Right atrium auricular region (tissue), 2 donors: ENCODE measurements at regions not wholly inside any gene's neighbourhood (a gene's known extent, or its start where the extent isn't known, plus 50 kb on each side); places are given as distances from the start of the nearest gene placed in this dataset.

Experiments used
- DNase-seq: peaks from one replicate; pipeline ENCODE4 v3.0.0-alpha.2; 2019; ENCODE audit warnings: low spot score
- H3K27ac ChIP-seq, 2 donors: fragments of 200-600 bp; sonication (generic); 1 replicate in 1 of 2; 2 replicates in 1 of 2; pipeline ENCODE4 v1.5.1; 2016 to 2019
- H3K27me3 ChIP-seq, 2 donors: fragments of 200-600 bp; sonication (generic); one replicate each; pipeline versions ENCODE4 v1.5.1 to v1.6.0; 2017 to 2019
- H3K36me3 ChIP-seq: fragments of 200-600 bp; sonication (generic); one replicate; pipeline ENCODE4 v1.5.1; 2016
- H3K4me1 ChIP-seq, 2 donors: fragments of 200-600 bp; sonication (generic); one replicate each; pipeline versions ENCODE4 v1.5.1 to v1.6.0; 2017 to 2019
- H3K4me3 ChIP-seq, 2 donors: fragments of 200-600 bp; sonication (generic); 1 replicate in 1 of 2; 2 replicates in 1 of 2; pipeline ENCODE4 v1.5.1; 2017 to 2019; ENCODE audit warnings: mild to moderate bottlenecking in 1 of 2, moderate library complexity in 1 of 2
- H3K9me3 ChIP-seq, 2 donors: fragments of 200-600 bp; sonication (generic); one replicate each; pipeline ENCODE4 v1.5.1; 2019
- TF ChIP-seq, protein P1 (sequence below), 2 donors: fragments of 200-600 bp; sonication (generic); IDR thresholded peaks; one replicate each; pipeline ENCODE4 v1.5.1; 2019; ENCODE audit warnings: antibody characterized with exemption in 2 of 2

DNA sequence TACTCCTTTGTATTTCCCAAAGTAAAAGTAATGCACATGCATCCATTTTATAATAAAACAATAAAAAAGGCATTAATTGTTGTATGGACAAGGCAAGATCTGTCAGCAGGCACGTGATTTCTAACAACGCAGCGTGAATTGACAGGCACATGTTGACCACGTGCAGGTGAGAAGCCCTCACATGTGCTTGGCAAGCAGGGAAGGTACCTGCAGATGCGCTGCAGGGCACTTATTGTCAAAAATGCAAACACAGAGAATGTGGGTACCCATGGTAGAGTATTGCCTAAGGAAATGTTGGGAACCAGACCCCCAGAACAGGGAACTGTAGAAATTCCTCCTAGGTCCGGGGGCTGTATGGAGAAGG, 515.0 kb upstream of the HS6ST1 start:
- TF ChIP-seq, protein P1, sequence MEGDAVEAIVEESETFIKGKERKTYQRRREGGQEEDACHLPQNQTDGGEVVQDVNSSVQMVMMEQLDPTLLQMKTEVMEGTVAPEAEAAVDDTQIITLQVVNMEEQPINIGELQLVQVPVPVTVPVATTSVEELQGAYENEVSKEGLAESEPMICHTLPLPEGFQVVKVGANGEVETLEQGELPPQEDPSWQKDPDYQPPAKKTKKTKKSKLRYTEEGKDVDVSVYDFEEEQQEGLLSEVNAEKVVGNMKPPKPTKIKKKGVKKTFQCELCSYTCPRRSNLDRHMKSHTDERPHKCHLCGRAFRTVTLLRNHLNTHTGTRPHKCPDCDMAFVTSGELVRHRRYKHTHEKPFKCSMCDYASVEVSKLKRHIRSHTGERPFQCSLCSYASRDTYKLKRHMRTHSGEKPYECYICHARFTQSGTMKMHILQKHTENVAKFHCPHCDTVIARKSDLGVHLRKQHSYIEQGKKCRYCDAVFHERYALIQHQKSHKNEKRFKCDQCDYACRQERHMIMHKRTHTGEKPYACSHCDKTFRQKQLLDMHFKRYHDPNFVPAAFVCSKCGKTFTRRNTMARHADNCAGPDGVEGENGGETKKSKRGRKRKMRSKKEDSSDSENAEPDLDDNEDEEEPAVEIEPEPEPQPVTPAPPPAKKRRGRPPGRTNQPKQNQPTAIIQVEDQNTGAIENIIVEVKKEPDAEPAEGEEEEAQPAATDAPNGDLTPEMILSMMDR (IDR thresholded peaks at IDR 0.05): no peak
- DNase-seq: no peak

DNA sequence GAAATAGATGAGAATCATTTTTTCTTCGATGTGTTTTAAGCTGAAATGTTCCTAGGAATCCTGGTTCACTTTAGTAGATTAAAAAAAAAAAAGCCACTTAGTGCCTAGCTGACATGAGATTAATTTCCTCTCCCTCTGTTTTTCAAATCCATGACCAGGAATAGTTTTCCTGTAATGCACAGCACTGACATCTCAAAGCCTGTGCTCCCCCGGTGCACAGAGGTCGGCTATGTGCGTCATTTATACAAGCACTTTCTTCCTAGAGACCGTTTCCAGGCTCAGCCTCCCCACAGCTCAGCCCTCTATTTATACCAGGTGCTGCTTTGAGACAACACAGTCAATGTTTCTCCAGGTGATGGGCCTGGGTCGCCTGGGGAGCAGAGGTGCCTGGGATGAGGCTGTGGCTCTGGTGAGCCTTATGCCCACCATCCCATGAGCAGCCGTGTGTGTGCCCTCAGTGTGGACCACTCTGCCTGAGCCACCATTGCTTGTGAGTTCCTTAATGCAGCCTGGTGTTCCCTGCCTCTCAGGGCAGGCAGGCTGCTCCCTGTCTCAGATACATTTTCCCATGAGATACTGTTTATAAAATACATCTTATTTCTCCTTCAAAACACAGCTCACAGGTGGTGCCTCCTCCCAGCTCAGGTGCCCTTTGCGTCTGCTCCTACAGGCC, 515.7 kb upstream of the HS6ST1 start:
- Histone ChIP-seq H3K4me3 (no peak overlapping the region), H3K27ac (no peak overlapping the region), H3K27me3 (no peaks in the 10 kb centered on the region), H3K9me3 (no peaks in the 10 kb centered on the region), H3K4me1 (no peaks in the 10 kb centered on the region), H3K36me3 (no peaks in the 10 kb centered on the region)
- TF ChIP-seq, protein P1 (IDR thresholded peaks at IDR 0.05): no peak
- DNase-seq: no peak

More for the DNA sequence above, 515.0 kb upstream of the HS6ST1 start:
- no peaks in the 10 kb centered on the region for H3K36me3 ChIP-seq
- H3K4me1 ChIP-seq: no peaks in the 10 kb centered on the region
- no peaks in the 10 kb centered on the region for H3K9me3 ChIP-seq
- no peak overlapping the region for H3K4me3 ChIP-seq
- H3K27ac ChIP-seq: no peak overlapping the region
- no peaks in the 10 kb centered on the region for H3K27me3 ChIP-seq

DNA sequence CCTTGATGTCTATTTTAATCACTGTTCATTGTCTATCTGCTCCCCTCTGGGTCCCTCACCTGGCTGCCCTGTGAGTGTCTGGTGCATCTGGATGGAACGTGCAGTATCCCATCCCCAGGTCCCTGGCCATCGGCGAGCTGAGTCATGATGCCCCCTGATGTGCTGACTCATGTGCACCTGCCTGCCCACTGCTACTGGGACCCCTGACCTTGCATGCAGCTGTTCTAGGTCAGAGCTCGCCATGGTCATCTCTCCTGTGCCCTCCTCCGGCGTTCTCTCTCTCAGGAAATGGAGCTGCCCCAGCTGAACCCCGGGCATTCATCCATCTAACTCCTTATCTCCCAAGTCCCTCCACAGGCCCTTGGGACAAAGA, 516.2 kb upstream of the HS6ST1 start:
- TF ChIP-seq, protein P1 (IDR thresholded peaks at IDR 0.05): no peak
- no peaks in the 10 kb centered on the region for H3K27me3 ChIP-seq
- H3K27ac ChIP-seq: no peak overlapping the region
- no peak overlapping the region for H3K4me3 ChIP-seq
- H3K36me3 ChIP-seq: no peaks in the 10 kb centered on the region
- H3K9me3 ChIP-seq: no peaks in the 10 kb centered on the region
- H3K4me1 ChIP-seq: no peaks in the 10 kb centered on the region
- no peak for DNase-seq

DNA sequence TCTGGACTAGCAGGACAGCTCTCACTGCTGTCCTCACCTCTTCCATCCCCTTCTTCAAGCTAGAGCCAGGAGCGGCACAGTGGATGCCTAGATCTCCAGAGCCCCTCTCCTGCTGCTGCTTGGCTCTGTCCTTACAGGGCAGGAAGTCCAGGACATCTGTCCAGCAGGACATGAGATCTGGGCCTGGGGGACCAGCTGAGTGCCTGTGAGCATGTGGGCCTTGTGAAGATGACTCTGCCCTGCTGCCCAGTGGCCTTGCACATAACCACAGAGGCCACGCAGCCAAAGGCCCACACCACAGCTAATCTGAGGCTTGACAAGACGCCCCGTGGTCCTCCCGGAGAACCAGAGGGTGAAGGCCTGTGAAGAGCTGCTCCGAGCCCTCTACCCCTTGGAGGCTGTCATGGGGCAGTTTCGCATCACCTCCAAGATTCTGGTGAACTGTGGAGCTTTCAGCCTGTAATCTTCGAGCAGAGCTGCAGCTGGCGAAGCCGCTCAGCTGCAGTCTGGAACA, 516.7 kb upstream of the HS6ST1 start:
- TF ChIP-seq, protein P1 (IDR thresholded peaks at IDR 0.05): no peak
- Histone ChIP-seq H3K4me3 (no peak overlapping the region), H3K27ac (no peak overlapping the region), H3K36me3 (no peaks in the 10 kb centered on the region), H3K27me3 (no peaks in the 10 kb centered on the region), H3K9me3 (no peaks in the 10 kb centered on the region), H3K4me1 (no peaks in the 10 kb centered on the region)
- DNase-seq: no peak

DNA sequence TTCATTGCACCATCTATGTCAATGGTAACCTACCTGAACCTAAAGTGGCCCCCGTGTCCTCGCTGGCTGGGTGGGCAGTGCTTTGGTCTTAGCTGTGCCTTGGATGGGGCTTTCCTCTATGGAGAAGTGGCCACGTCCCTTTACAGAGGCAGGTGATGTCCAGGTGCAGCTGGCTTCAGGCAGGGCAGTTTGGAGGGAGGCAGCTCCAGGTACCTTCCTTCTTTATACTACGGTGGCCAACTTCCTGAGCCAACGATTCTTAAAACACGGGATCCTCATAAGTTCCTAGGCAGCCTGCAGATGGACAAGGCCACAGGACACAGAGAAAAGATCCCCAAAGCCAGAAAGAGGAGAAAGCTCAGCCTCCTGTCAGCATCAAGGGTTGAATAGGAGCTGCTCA, 517.3 kb upstream of the HS6ST1 start:
- no peak for DNase-seq
- Histone ChIP-seq H3K27ac (no peak overlapping the region), H3K27me3 (no peaks in the 10 kb centered on the region), H3K4me3 (no peak overlapping the region), H3K9me3 (no peaks in the 10 kb centered on the region), H3K4me1 (no peaks in the 10 kb centered on the region), H3K36me3 (no peaks in the 10 kb centered on the region)
- TF ChIP-seq, protein P1 (IDR thresholded peaks at IDR 0.05): no peak

DNA sequence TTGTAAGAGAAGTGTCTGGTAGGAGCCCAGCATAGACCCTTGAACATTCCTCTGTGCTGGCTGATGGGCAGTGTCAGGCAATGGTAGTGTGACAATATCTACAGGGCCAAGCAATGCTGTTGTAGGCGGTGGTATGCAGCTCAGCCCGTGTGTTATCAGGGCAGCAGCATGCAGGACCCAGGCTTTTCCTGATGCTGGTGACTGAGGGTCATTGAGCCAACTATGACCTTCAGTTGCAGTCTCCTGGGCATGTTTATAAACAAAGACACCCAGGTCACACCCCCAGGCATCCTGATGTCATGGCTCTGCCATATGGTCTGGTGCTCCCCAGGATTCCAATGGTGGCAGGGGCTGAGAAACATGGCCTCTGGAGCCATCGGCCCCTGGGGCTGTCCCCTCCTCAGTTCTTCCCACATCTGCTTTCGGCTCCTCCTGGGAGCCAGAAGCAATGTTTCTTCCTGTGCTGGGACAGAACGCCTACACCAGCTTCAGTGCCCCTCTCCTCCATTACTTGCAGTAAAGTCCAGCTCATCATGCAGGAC, 518.0 kb upstream of the HS6ST1 start:
- no peaks in the 10 kb centered on the region for H3K27me3 ChIP-seq
- no peaks in the 10 kb centered on the region for H3K36me3 ChIP-seq
- no peaks in the 10 kb centered on the region for H3K9me3 ChIP-seq
- no peak overlapping the region for H3K27ac ChIP-seq
- TF ChIP-seq, protein P1 (IDR thresholded peaks at IDR 0.05): no peak
- DNase-seq: no peak
- no peak overlapping the region for H3K4me3 ChIP-seq
- no peaks in the 10 kb centered on the region for H3K4me1 ChIP-seq
